HUES64 (cell line): ENCODE measurements at regions not wholly inside any gene's neighbourhood (a gene's known extent, or its start where the extent isn't known, plus 50 kb on each side); places are given as distances from the start of the nearest gene placed in this dataset.
"Not testable (repeated sequence)": the region's sequence is repeated elsewhere in the genome, so short reads cannot be mapped to it uniquely, and the experiment has no call there.

Source experiments
- H3K27ac ChIP-seq: 2 replicates; pipeline ENCODE4 v1.7.0; 2013; ENCODE audit warnings: low read depth, low read length, inconsistent platforms
- H3K27me3 ChIP-seq: 2 replicates; pipeline ENCODE4 v1.6.1; 2013; ENCODE audit warnings: mild to moderate bottlenecking, low read length; ENCODE audit not compliant: insufficient read depth
- H3K36me3 ChIP-seq: 2 replicates; pipeline ENCODE4 v1.6.1; 2013; ENCODE audit warnings: mild to moderate bottlenecking, low read length; ENCODE audit not compliant: insufficient read depth
- H3K4me1 ChIP-seq: 2 replicates; pipeline ENCODE4 v1.6.1; 2013; ENCODE audit warnings: mild to moderate bottlenecking, low read length, moderate library complexity; ENCODE audit not compliant: insufficient read depth
- H3K4me3 ChIP-seq: 2 replicates; pipeline ENCODE4 v1.5.1; 2013; ENCODE audit warnings: mild to moderate bottlenecking, low read length, moderate library complexity
- H3K9ac ChIP-seq: 2 replicates; pipeline ENCODE4 v1.6.1; 2013; ENCODE audit warnings: mild to moderate bottlenecking, low read depth, low read length
- H3K9me3 ChIP-seq: 2 replicates; pipeline ENCODE4 v1.6.1; 2013; ENCODE audit warnings: low read depth, low read length; ENCODE audit not compliant: insufficient read depth
- WGBS: fragments of 150-250, 120-280 bp; methylation state at CpG from one replicate; pipeline ENCODE4 v1.1.7; 2013; ENCODE audit warnings: missing lambda C conversion rate; 5-methylcytosine and 5-hydroxymethylcytosine counted together

DNA sequence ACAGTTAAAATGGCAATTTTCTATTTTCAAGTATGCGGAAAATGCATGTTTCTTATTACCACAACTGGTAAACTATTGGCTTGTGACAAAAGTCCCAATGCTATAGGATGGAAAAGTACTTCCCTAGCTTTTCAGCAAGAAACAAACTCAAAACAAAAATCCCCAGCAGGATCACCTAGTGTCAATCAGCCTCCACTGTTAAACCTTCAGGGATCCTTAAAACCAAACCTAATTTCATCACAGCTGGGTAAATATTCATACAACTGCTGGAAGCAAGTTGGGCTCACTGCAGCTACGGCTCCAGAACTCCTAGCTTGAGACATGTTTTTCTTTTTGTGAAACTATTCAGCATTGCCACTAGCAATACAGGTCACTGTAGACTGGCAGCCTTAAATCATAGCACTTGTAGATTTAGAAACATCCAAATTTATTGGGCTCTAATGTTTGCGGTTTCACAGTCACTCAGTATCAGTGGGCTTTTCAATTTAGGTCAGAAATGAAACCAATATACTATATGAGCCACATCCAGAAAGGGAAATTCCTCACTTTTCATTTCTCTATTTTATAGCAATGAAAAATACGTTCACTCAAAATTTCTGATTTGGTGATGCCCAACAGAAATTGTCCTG lies 145.2 kb upstream of the ANK3 start:
- Histone ChIP-seq H3K27ac (no peak overlapping the region), H3K9me3 (no peaks in the 10 kb centered on the region), H3K36me3 (no peaks in the 10 kb centered on the region), H3K4me3 (no peak overlapping the region), H3K4me1 (peaks cover 19% of the 10 kb centered on the region; the same call in 1 of the 2 replicates), H3K9ac (no peak overlapping the region), H3K27me3 (no peaks in the 10 kb centered on the region)
- 83% methylated on average over 4 of the region's 4 CpGs for WGBS

GRCh38 chr10:60532696-60533468 lies 143.2 kb upstream of the ANK3 start:
- H3K36me3 ChIP-seq, result no peaks in the 10 kb centered on the region
- no peaks in the 10 kb centered on the region for H3K27me3 ChIP-seq
- no peak overlapping the region for H3K4me3 ChIP-seq
- H3K4me1 ChIP-seq, result peaks cover 19% of the 10 kb centered on the region; the same call in 1 of the 2 replicates
- no peak overlapping the region for H3K27ac ChIP-seq
- no peak overlapping the region for H3K9ac ChIP-seq
- 73% methylated on average over 6 of the region's 6 CpGs for WGBS
- no peaks in the 10 kb centered on the region for H3K9me3 ChIP-seq

DNA sequence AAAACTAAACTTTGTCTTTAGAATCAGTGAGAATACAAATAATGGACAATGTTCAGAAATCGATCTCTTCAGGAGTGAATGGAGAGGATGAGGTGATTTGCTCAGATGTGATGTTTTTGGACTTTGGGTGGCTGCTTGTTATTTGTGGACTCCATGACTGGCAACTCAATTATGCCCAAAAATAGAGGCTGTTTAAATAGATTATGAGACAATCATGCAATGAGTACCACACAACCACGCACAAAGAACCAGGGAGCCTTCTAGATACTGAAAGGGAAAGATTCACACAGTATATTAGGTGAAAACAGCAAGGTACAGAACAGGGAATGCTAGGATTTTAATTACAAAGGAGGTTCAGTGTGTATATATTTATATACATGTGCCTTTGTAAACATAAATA lies 141.3 kb upstream of the ANK3 start:
- Histone ChIP-seq H3K4me3 (no peak overlapping the region), H3K9ac (no peak overlapping the region), H3K27me3 (no peaks in the 10 kb centered on the region), H3K9me3 (no peaks in the 10 kb centered on the region), H3K27ac (no peak overlapping the region), H3K36me3 (no peaks in the 10 kb centered on the region), H3K4me1 (peaks cover 19% of the 10 kb centered on the region; the same call in 1 of the 2 replicates)
- WGBS, result over 99% methylated on average over 2 of the region's 2 CpGs

GRCh38 chr10:60527676-60528075 lies 138.0 kb upstream of the ANK3 start:
- H3K27me3 ChIP-seq, result no peaks in the 10 kb centered on the region
- no peak overlapping the region for H3K4me3 ChIP-seq
- no peak overlapping the region for H3K9ac ChIP-seq
- WGBS, result 89% methylated on average over 2 of the region's 2 CpGs
- no peaks in the 10 kb centered on the region for H3K36me3 ChIP-seq
- H3K27ac ChIP-seq, result no peak overlapping the region
- peaks cover 4% of the 10 kb centered on the region; the same call in 1 of the 2 replicates for H3K9me3 ChIP-seq
- no peaks in the 10 kb centered on the region for H3K4me1 ChIP-seq

GRCh38 chr10:60525716-60526585 lies 136.3 kb upstream of the ANK3 start:
- no peak overlapping the region for H3K9ac ChIP-seq
- no peak overlapping the region for H3K27ac ChIP-seq
- H3K36me3 ChIP-seq, result no peaks in the 10 kb centered on the region
- no peak overlapping the region for H3K4me3 ChIP-seq
- H3K27me3 ChIP-seq, result no peaks in the 10 kb centered on the region
- H3K9me3 ChIP-seq, result peaks cover 4% of the 10 kb centered on the region; the same call in 1 of the 2 replicates
- 85% methylated on average over 9 of the region's 9 CpGs for WGBS
- H3K4me1 ChIP-seq, result peaks cover 16% of the 10 kb centered on the region

GRCh38 chr10:60524541-60524940 lies 134.9 kb upstream of the ANK3 start:
- WGBS, result 92% methylated on average over 4 of the region's 4 CpGs

DNA sequence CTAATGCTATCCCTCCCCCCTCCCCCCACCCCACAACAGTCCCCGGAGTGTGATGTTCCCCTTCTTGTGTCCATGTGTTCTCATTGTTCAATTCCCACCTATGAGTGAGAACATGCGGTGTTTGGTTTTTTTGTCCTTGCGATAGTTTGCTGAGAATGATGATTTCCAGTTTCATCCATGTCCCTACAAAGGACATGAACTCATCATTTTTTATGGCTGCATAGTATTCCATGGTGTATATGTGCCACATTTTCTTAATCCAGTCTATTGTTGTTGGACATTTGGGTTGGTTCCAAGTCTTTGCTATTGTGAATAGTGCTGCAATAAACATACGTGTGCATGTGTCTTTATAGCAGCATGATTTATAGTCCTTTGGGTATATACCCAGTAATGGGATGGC lies 133.7 kb upstream of the ANK3 start:
- H3K27me3 ChIP-seq, H3K4me3 ChIP-seq, H3K36me3 ChIP-seq, H3K9ac ChIP-seq, H3K9me3 ChIP-seq, H3K27ac ChIP-seq: not testable (repeated sequence)
- WGBS, result 100% methylated on average over 1 of the region's 4 CpGs
- peaks cover 24% of the 10 kb centered on the region for H3K4me1 ChIP-seq

More at GRCh38 chr10:60524541-60524940, 134.9 kb upstream of the ANK3 start:
- Histone ChIP-seq H3K27ac (no peak overlapping the region), H3K4me3 (no peak overlapping the region), H3K27me3 (no peaks in the 10 kb centered on the region), H3K9ac (no peak overlapping the region), H3K36me3 (no peaks in the 10 kb centered on the region), H3K9me3 (peaks cover 4% of the 10 kb centered on the region; the same call in 1 of the 2 replicates), H3K4me1 (peaks cover 24% of the 10 kb centered on the region)

GRCh38 chr10:60522617-60523016 lies 132.9 kb upstream of the ANK3 start:
- Histone ChIP-seq H3K9ac (no peak overlapping the region), H3K4me1 (peaks cover 24% of the 10 kb centered on the region), H3K27ac (peak overlapping the region; percentile 36; the same call in 1 of the 2 replicates), H3K9me3 (peaks cover 4% of the 10 kb centered on the region; the same call in 1 of the 2 replicates), H3K27me3 (no peaks in the 10 kb centered on the region), H3K36me3 (no peaks in the 10 kb centered on the region), H3K4me3 (no peak overlapping the region)
- 91% methylated on average over 1 of the region's 2 CpGs for WGBS

- no peaks in the 10 kb centered on the region for H3K27me3 ChIP-seq
- H3K4me3 ChIP-seq, result no peak overlapping the region
- no peaks in the 10 kb centered on the region for H3K36me3 ChIP-seq
- H3K9me3 ChIP-seq, result peaks cover 4% of the 10 kb centered on the region; the same call in 1 of the 2 replicates
- peak overlapping the region; percentile 36; the same call in 1 of the 2 replicates for H3K27ac ChIP-seq
- WGBS, result 50% methylated on average over 3 of the region's 3 CpGs
- H3K4me1 ChIP-seq, result peaks cover 24% of the 10 kb centered on the region
- H3K9ac ChIP-seq, result no peak overlapping the region
Observed at GRCh38 chr10:60521974-60522405, 132.3 kb upstream of the ANK3 start.

GRCh38 chr10:60518745-60519144 lies 129.1 kb upstream of the ANK3 start:
- Histone ChIP-seq H3K27me3 (no peaks in the 10 kb centered on the region), H3K4me1 (peaks cover 31% of the 10 kb centered on the region), H3K27ac (no peak overlapping the region), H3K36me3 (no peaks in the 10 kb centered on the region), H3K4me3 (no peak overlapping the region), H3K9ac (no peak overlapping the region), H3K9me3 (no peaks in the 10 kb centered on the region)
- WGBS, result 95% methylated on average over 4 of the region's 4 CpGs

DNA sequence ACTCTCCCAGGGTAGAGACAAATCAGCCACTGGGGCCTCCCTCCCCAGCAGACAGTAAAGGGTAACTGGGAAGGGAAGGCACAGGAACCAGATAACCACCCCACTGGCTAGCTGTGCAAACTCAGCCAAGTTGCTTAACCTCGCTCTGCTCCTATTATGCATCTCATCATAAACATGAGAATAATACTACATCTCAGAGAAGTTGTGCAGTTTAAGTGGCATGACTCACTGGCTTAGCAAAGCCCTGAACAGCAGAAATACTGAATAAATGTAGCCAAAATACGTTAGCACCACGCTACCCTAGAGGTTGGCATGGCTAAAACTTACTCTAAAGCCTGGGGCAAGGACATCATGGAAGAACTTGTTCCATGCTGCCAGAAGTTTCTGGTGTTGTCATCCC lies 128.1 kb upstream of the ANK3 start:
- Histone ChIP-seq H3K4me1 (peaks cover 31% of the 10 kb centered on the region), H3K27ac (no peak overlapping the region), H3K27me3 (no peaks in the 10 kb centered on the region), H3K9ac (no peak overlapping the region), H3K4me3 (no peak overlapping the region), H3K9me3 (no peaks in the 10 kb centered on the region), H3K36me3 (no peaks in the 10 kb centered on the region)
- 95% methylated on average over 3 of the region's 3 CpGs for WGBS
